GM13977 (cell line): ENCODE measurements at regions not wholly inside any gene's neighbourhood (a gene's known extent, or its start where the extent isn't known, plus 50 kb on each side); places are given as distances from the start of the nearest gene placed in this dataset.
"Not testable (repeated sequence)": the region's sequence is repeated elsewhere in the genome, so short reads cannot be mapped to it uniquely, and the experiment has no call there.

ENCODE experiments used
- DNase-seq: peaks from one replicate; pipeline ENCODE4 v3.0.0; 2012; ENCODE audit warnings: low spot score
- in situ Hi-C: fragments of 300-500 bp; cut with MboI; formaldehyde crosslinking; loops from one replicate; pipeline ENCODE4 v1.12.0; 2022; ENCODE audit warnings: low sequenced_read_pairs, low pct_unique_long_range_greater_than_20kb, mixed read lengths, inconsistent platforms; ENCODE audit not compliant: unreplicated experiment
- TF ChIP-seq, protein P1 (sequence below): IDR thresholded peaks from 2 replicates; pipeline ENCODE4 v1.5.1; 2012; ENCODE audit warnings: mild to moderate bottlenecking, control low read depth; ENCODE audit not compliant: insufficient read depth; ENCODE audit errors: extremely low read depth, missing control alignments

GRCh38 chr15:45868109-45868691 is 233.4 kb downstream of the SQOR start:
- in situ Hi-C loops, result no loop called here
- no peak for DNase-seq
- TF ChIP-seq, protein P1, sequence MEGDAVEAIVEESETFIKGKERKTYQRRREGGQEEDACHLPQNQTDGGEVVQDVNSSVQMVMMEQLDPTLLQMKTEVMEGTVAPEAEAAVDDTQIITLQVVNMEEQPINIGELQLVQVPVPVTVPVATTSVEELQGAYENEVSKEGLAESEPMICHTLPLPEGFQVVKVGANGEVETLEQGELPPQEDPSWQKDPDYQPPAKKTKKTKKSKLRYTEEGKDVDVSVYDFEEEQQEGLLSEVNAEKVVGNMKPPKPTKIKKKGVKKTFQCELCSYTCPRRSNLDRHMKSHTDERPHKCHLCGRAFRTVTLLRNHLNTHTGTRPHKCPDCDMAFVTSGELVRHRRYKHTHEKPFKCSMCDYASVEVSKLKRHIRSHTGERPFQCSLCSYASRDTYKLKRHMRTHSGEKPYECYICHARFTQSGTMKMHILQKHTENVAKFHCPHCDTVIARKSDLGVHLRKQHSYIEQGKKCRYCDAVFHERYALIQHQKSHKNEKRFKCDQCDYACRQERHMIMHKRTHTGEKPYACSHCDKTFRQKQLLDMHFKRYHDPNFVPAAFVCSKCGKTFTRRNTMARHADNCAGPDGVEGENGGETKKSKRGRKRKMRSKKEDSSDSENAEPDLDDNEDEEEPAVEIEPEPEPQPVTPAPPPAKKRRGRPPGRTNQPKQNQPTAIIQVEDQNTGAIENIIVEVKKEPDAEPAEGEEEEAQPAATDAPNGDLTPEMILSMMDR, result no peak

DNA sequence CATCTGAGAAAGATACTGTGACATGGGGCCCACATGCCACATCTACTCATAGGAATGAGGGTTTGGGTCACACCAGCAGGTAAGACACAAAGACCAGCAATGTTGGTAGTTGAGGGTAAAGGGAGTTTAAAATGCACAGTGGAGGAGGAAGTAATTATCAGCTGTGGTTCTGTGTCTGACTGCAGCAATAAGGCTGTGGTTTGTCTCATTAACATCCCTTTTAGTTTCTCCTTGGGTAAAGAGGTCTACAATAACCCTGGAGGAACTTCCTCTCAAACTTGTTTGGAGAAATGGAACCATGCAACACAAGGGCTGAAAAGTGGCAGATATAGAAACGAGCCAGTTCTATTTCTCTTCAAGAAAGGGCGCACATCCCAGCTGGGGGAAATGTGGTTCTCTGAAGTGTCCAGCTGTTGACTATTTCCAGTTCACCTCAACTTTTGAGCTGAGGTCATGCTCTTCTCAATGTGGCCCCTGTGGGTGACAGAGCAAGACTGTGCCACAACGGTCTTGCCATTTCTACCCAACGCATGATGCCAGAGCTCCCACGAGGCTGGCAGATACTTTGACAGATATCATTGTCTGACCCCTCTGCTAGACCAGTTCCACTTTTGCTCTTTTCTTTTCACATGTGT is 234.3 kb downstream of the SQOR start:
- TF ChIP-seq, protein P1, result no peak
- in situ Hi-C loops, result no loop called here
- DNase-seq, result no peak

- in situ Hi-C loops, result no loop called here
- no peak for DNase-seq
- TF ChIP-seq, protein P1, result no peak
These were observed 236.5 kb downstream of the SQOR start for GRCh38 chr15:45871121-45871855.

GRCh38 chr15:45873781-45874180 is 239.0 kb downstream of the SQOR start:
- in situ Hi-C loops, result no loop called here
- no peak for DNase-seq
- TF ChIP-seq, protein P1, result no peak

GRCh38 chr15:45874566-45874965 is 239.7 kb downstream of the SQOR start:
- DNase-seq, result not testable (repeated sequence)

GRCh38 chr15:45884289-45884688 is 249.5 kb downstream of the SQOR start:
- in situ Hi-C loops, result no loop called here
- DNase-seq, result no peak
- TF ChIP-seq, protein P1, result no peak

More at GRCh38 chr15:45874566-45874965, 239.7 kb downstream of the SQOR start:
- in situ Hi-C loops, result not testable (repeated sequence)

GRCh38 chr15:45884755-45885445 is 250.1 kb downstream of the SQOR start:
- TF ChIP-seq, protein P1, result no peak
- in situ Hi-C loops, result no loop called here
- DNase-seq, result no peak
